ENCODE measurements at regions not wholly inside any gene's neighbourhood (a gene's known extent, or its start where the extent isn't known, plus 50 kb on each side); places are given as distances from the start of the nearest gene placed in this dataset.
"Not testable (repeated sequence)": the region's sequence is repeated elsewhere in the genome, so short reads cannot be mapped to it uniquely, and the experiment has no call there.

- no peak for TF ChIP-seq POLR2A (IDR thresholded peaks at IDR 0.05; ENCODE audit: low read depth, low read length)
- no peak for TF ChIP-seq PAX5 (IDR thresholded peaks at IDR 0.05; ENCODE audit: insufficient read depth, low read length, severe bottlenecking)
- TF ChIP-seq SPI1 (IDR thresholded peaks at IDR 0.05; ENCODE audit: low read depth, low read length), result no peak
- no peak for TF ChIP-seq POLR2AphosphoS5 (IDR thresholded peaks at IDR 0.05; ENCODE audit: low read depth, low read length)
- no peak for TF ChIP-seq POU2F2 (IDR thresholded peaks at IDR 0.05; ENCODE audit: low read depth, low read length)
- no peak for TF ChIP-seq TAF1 (IDR thresholded peaks at IDR 0.05; ENCODE audit: low read depth, low read length)
- no peak for FAIRE-seq
- DNase-seq (ENCODE audit: insufficient read length, low spot score), result no peak
Observed at GRCh38 chr22:34608106-34608505, 457.9 kb upstream of the ISX start.

- FAIRE-seq (no peak), DNase-seq (ENCODE audit: insufficient read length, low spot score) (no peak)
- no peak for TF ChIP-seq SPI1 (IDR thresholded peaks at IDR 0.05; ENCODE audit: low read depth, low read length)
- no peak for TF ChIP-seq POU2F2 (IDR thresholded peaks at IDR 0.05; ENCODE audit: low read depth, low read length)
- TF ChIP-seq POLR2A (IDR thresholded peaks at IDR 0.05; ENCODE audit: low read depth, low read length), result no peak
- no peak for TF ChIP-seq POLR2AphosphoS5 (IDR thresholded peaks at IDR 0.05; ENCODE audit: low read depth, low read length)
- no peak for TF ChIP-seq PAX5 (IDR thresholded peaks at IDR 0.05; ENCODE audit: insufficient read depth, low read length, severe bottlenecking)
- no peak for TF ChIP-seq TAF1 (IDR thresholded peaks at IDR 0.05; ENCODE audit: low read depth, low read length)
Observed at GRCh38 chr22:34608540-34609115, 457.3 kb upstream of the ISX start.

DNA sequence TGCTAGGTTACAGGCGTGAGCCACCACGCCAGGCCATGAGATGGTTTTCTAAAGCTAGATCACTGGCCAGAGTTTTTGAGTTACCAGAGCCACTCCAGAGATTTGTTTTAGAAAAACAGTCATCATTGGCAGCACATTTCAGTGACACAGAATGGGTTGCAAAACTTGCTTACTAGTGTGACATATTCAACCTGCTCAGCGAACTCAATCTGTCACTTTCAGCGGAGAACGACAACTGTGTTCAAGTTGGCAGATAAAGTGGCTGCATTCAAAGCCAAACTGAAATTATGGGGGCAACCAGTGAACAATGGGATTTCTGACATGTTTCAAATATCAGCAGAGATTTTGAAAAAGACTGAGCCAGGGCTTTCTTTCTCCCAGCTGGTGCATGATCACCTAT is 456.3 kb upstream of the ISX start:
- no peak for FAIRE-seq
- DNase-seq (ENCODE audit: insufficient read length, low spot score), result no peak
- TF ChIP-seq TAF1 (IDR thresholded peaks at IDR 0.05; ENCODE audit: low read depth, low read length) (no peak), POLR2AphosphoS5 (IDR thresholded peaks at IDR 0.05; ENCODE audit: low read depth, low read length) (no peak), POLR2A (IDR thresholded peaks at IDR 0.05; ENCODE audit: low read depth, low read length) (no peak)

- DNase-seq (ENCODE audit: insufficient read length, low spot score), result no peak
- TF ChIP-seq TAF1 (IDR thresholded peaks at IDR 0.05; ENCODE audit: low read depth, low read length) (no peak), POU2F2 (IDR thresholded peaks at IDR 0.05; ENCODE audit: low read depth, low read length) (no peak), POLR2A (IDR thresholded peaks at IDR 0.05; ENCODE audit: low read depth, low read length) (no peak), POLR2AphosphoS5 (IDR thresholded peaks at IDR 0.05; ENCODE audit: low read depth, low read length) (no peak), SPI1 (IDR thresholded peaks at IDR 0.05; ENCODE audit: low read depth, low read length) (no peak), PAX5 (IDR thresholded peaks at IDR 0.05; ENCODE audit: insufficient read depth, low read length, severe bottlenecking) (no peak)
- no peak for FAIRE-seq
Observed at GRCh38 chr22:34620161-34620560, 445.8 kb upstream of the ISX start.

GRCh38 chr22:34620832-34621231 is 445.1 kb upstream of the ISX start:
- DNase-seq (ENCODE audit: insufficient read length, low spot score) (no peak), FAIRE-seq (no peak)
- TF ChIP-seq PAX5 (IDR thresholded peaks at IDR 0.05; ENCODE audit: insufficient read depth, low read length, severe bottlenecking) (no peak), TAF1 (IDR thresholded peaks at IDR 0.05; ENCODE audit: low read depth, low read length) (no peak), SPI1 (IDR thresholded peaks at IDR 0.05; ENCODE audit: low read depth, low read length) (no peak), POLR2AphosphoS5 (IDR thresholded peaks at IDR 0.05; ENCODE audit: low read depth, low read length) (no peak), POLR2A (IDR thresholded peaks at IDR 0.05; ENCODE audit: low read depth, low read length) (no peak), POU2F2 (IDR thresholded peaks at IDR 0.05; ENCODE audit: low read depth, low read length) (no peak)

GRCh38 chr22:34622602-34623001 is 443.4 kb upstream of the ISX start:
- TF ChIP-seq POU2F2 (IDR thresholded peaks at IDR 0.05; ENCODE audit: low read depth, low read length) (no peak), SPI1 (IDR thresholded peaks at IDR 0.05; ENCODE audit: low read depth, low read length) (no peak), TAF1 (IDR thresholded peaks at IDR 0.05; ENCODE audit: low read depth, low read length) (no peak), PAX5 (IDR thresholded peaks at IDR 0.05; ENCODE audit: insufficient read depth, low read length, severe bottlenecking) (no peak), POLR2AphosphoS5 (IDR thresholded peaks at IDR 0.05; ENCODE audit: low read depth, low read length) (no peak), POLR2A (IDR thresholded peaks at IDR 0.05; ENCODE audit: low read depth, low read length) (no peak)

DNA sequence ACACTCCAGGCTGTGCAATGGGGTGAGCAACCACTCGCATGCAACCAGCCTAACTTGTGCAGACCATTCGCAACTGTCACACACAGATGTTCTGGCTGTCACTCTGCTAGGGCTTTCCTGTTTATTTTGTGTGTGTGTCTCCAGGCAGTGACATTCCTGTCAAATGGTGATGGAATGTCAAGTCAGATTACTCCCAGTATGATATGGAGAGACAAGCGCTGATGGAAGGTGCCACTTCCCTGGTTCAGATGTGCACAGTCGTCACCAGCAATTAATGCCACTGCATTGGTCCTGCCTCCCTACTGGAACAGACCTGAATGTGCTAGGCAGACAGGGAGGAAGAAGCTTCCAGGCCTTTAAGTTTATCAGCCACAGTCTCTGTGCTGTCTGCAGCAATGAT is 442.4 kb upstream of the ISX start:
- FAIRE-seq (no peak), DNase-seq (ENCODE audit: insufficient read length, low spot score) (no peak)
- TF ChIP-seq TAF1 (IDR thresholded peaks at IDR 0.05; ENCODE audit: low read depth, low read length), result no peak
- no peak for TF ChIP-seq POU2F2 (IDR thresholded peaks at IDR 0.05; ENCODE audit: low read depth, low read length)
- TF ChIP-seq POLR2A (IDR thresholded peaks at IDR 0.05; ENCODE audit: low read depth, low read length), result no peak
- TF ChIP-seq PAX5 (IDR thresholded peaks at IDR 0.05; ENCODE audit: insufficient read depth, low read length, severe bottlenecking), result no peak
- TF ChIP-seq POLR2AphosphoS5 (IDR thresholded peaks at IDR 0.05; ENCODE audit: low read depth, low read length), result no peak
- no peak for TF ChIP-seq SPI1 (IDR thresholded peaks at IDR 0.05; ENCODE audit: low read depth, low read length)

More at GRCh38 chr22:34622602-34623001, 443.4 kb upstream of the ISX start:
- FAIRE-seq, result no peak
- no peak for DNase-seq (ENCODE audit: insufficient read length, low spot score)

DNA sequence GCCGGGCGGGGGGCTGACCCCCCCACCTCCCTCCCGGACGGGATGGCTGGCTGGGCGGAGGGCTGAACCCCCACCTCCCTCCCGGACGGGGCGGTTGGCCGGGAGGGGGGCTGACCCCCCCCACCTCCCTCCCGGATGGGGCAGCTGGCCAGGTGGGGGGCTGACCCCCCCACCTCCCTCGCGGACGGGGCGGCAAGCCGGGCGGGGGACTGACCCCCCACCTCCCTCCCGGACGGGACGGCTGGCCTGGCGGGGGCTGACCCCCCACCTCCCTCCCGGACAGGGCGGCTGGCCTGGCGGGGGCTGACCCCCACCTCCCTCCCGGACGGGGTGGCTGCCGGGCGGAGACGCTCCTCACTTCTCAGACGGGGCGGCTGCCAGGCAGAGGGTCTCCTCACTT is 440.1 kb upstream of the ISX start:
- not testable (repeated sequence) for FAIRE-seq; DNase-seq (ENCODE audit: insufficient read length, low spot score)

GRCh38 chr22:34638128-34638527 is 427.8 kb upstream of the ISX start:
- DNase-seq (ENCODE audit: insufficient read length, low spot score) (no peak), FAIRE-seq (no peak)
- TF ChIP-seq POLR2AphosphoS5 (IDR thresholded peaks at IDR 0.05; ENCODE audit: low read depth, low read length) (no peak), TAF1 (IDR thresholded peaks at IDR 0.05; ENCODE audit: low read depth, low read length) (no peak), PAX5 (IDR thresholded peaks at IDR 0.05; ENCODE audit: insufficient read depth, low read length, severe bottlenecking) (no peak), POU2F2 (IDR thresholded peaks at IDR 0.05; ENCODE audit: low read depth, low read length) (no peak), POLR2A (IDR thresholded peaks at IDR 0.05; ENCODE audit: low read depth, low read length) (no peak), SPI1 (IDR thresholded peaks at IDR 0.05; ENCODE audit: low read depth, low read length) (no peak)

GRCh38 chr22:34639911-34640310 is 426.0 kb upstream of the ISX start:
- no peak for DNase-seq (ENCODE audit: insufficient read length, low spot score)
- TF ChIP-seq POU2F2 (IDR thresholded peaks at IDR 0.05; ENCODE audit: low read depth, low read length) (no peak), POLR2A (IDR thresholded peaks at IDR 0.05; ENCODE audit: low read depth, low read length) (no peak)
- FAIRE-seq, result no peak
